Suprapubic skin (tissue), 4 donors: ENCODE measurements at regions not wholly inside any gene's neighbourhood (a gene's known extent, or its start where the extent isn't known, plus 50 kb on each side); places are given as distances from the start of the nearest gene placed in this dataset.

ENCODE experiments used
- DNase-seq, 2 donors: peaks; one replicate each; pipeline ENCODE4 v3.0.0-alpha.2; 2019; ENCODE audit warnings: low spot score in 2 of 2
- H3K27ac ChIP-seq: fragments of 200-600 bp; sonication (generic); one replicate; pipeline ENCODE4 v1.5.1; 2019
- H3K27me3 ChIP-seq: fragments of 200-600 bp; sonication (generic); one replicate; pipeline ENCODE4 v1.5.1; 2019
- H3K36me3 ChIP-seq: fragments of 200-600 bp; sonication (generic); one replicate; pipeline ENCODE4 v1.5.1; 2019
- H3K4me1 ChIP-seq: fragments of 200-600 bp; sonication (generic); one replicate; pipeline ENCODE4 v1.5.1; 2019
- H3K4me3 ChIP-seq: fragments of 200-600 bp; sonication (generic); one replicate; pipeline ENCODE4 v1.5.1; 2019; ENCODE audit warnings: mild to moderate bottlenecking
- H3K9me3 ChIP-seq: fragments of 200-600 bp; sonication (generic); one replicate; pipeline ENCODE4 v1.5.1; 2019
- CTCF ChIP-seq, 2 donors: fragments of 200-600 bp in 1 of 2; fragments of 450-650 bp in 1 of 2; sonication (generic) in 1 of 2; IDR thresholded peaks; one replicate each; pipeline ENCODE4 v1.5.1; 2016 to 2019; ENCODE audit warnings: antibody characterized with exemption in 2 of 2, mild to moderate bottlenecking in 1 of 2, moderate library complexity in 1 of 2
- EP300 ChIP-seq: sonication (generic); formaldehyde crosslinking; IDR thresholded peaks from one replicate; pipeline ENCODE4 v1.6.1; 2017; ENCODE audit warnings: antibody characterized with exemption
- POLR2A ChIP-seq, 2 donors: fragments of 450-650 bp; IDR thresholded peaks; one replicate each; pipeline ENCODE4 v1.6.1; 2017; ENCODE audit warnings: antibody characterized with exemption in 2 of 2, mild to moderate bottlenecking in 2 of 2, moderate library complexity in 2 of 2
- POLR2AphosphoS5 ChIP-seq, 3 donors: sonication (generic); formaldehyde crosslinking; IDR thresholded peaks; one replicate each; pipeline ENCODE4 v1.6.1; 2017; ENCODE audit warnings: antibody characterized with exemption in 3 of 3
- WGBS: methylation state at CpG from one replicate; pipeline ENCODE4 v1.1.5; 2018; 5-methylcytosine and 5-hydroxymethylcytosine counted together

- no peaks in the 10 kb centered on the region for H3K9me3 ChIP-seq
- 44% methylated on average over 4 of the region's 4 CpGs for WGBS
- DNase-seq = no peak
- H3K4me1 ChIP-seq = peaks cover 7% of the 10 kb centered on the region
- H3K36me3 ChIP-seq = no peaks in the 10 kb centered on the region
- H3K4me3 ChIP-seq = no peak overlapping the region
- no peak for TF ChIP-seq POLR2A (IDR thresholded peaks at IDR 0.05)
- TF ChIP-seq POLR2AphosphoS5 (IDR thresholded peaks at IDR 0.05) = peak in 1 of 3 donors; percentile 3
- H3K27me3 ChIP-seq = no peaks in the 10 kb centered on the region
- no peak overlapping the region for H3K27ac ChIP-seq
These were observed 413.5 kb upstream of the THBS1 start for GRCh38 chr15:39167164-39168058.

- peaks cover 16% of the 10 kb centered on the region for H3K4me1 ChIP-seq
- H3K4me3 ChIP-seq = no peak overlapping the region
- TF ChIP-seq POLR2AphosphoS5 (IDR thresholded peaks at IDR 0.05) = no peak
- TF ChIP-seq POLR2A (IDR thresholded peaks at IDR 0.05) = no peak
- TF ChIP-seq CTCF (IDR thresholded peaks at IDR 0.05) = no peak
- no peak for TF ChIP-seq EP300
- no peaks in the 10 kb centered on the region for H3K36me3 ChIP-seq
- H3K9me3 ChIP-seq = no peaks in the 10 kb centered on the region
- H3K27me3 ChIP-seq = no peaks in the 10 kb centered on the region
- no peak for DNase-seq
- 78% methylated on average over 3 of the region's 3 CpGs for WGBS
- H3K27ac ChIP-seq = peak overlapping the region; percentile 75
These were observed 408.9 kb upstream of the THBS1 start for GRCh38 chr15:39171944-39172368.

GRCh38 chr15:39172380-39173281 is 408.2 kb upstream of the THBS1 start:
- H3K4me1 ChIP-seq = peaks cover 18% of the 10 kb centered on the region
- no peaks in the 10 kb centered on the region for H3K36me3 ChIP-seq
- WGBS = 66% methylated on average over 17 of the region's 17 CpGs
- no peaks in the 10 kb centered on the region for H3K27me3 ChIP-seq
- no peak overlapping the region for H3K4me3 ChIP-seq
- DNase-seq = no peak
- TF ChIP-seq EP300 (no peak), POLR2AphosphoS5 (IDR thresholded peaks at IDR 0.05) (no peak), CTCF (IDR thresholded peaks at IDR 0.05) (no peak), POLR2A (IDR thresholded peaks at IDR 0.05) (no peak)
- no peaks in the 10 kb centered on the region for H3K9me3 ChIP-seq
- H3K27ac ChIP-seq = peak overlapping the region; percentile 75

- Histone ChIP-seq H3K36me3 (no peaks in the 10 kb centered on the region), H3K9me3 (no peaks in the 10 kb centered on the region), H3K4me1 (peaks cover 18% of the 10 kb centered on the region), H3K4me3 (no peak overlapping the region), H3K27me3 (no peaks in the 10 kb centered on the region), H3K27ac (peak overlapping the region; percentile 75)
- no peak for DNase-seq
- TF ChIP-seq CTCF (IDR thresholded peaks at IDR 0.05) (no peak), EP300 (no peak), POLR2A (IDR thresholded peaks at IDR 0.05) (no peak), POLR2AphosphoS5 (IDR thresholded peaks at IDR 0.05) (no peak)
- 90% methylated on average over 4 of the region's 4 CpGs for WGBS
These were observed 407.5 kb upstream of the THBS1 start for GRCh38 chr15:39173426-39173825.

GRCh38 chr15:39174332-39174731 is 406.5 kb upstream of the THBS1 start:
- peaks cover 18% of the 10 kb centered on the region for H3K4me1 ChIP-seq
- no peaks in the 10 kb centered on the region for H3K27me3 ChIP-seq
- no peak overlapping the region for H3K4me3 ChIP-seq
- TF ChIP-seq POLR2A (IDR thresholded peaks at IDR 0.05) (no peak), POLR2AphosphoS5 (IDR thresholded peaks at IDR 0.05) (no peak), EP300 (no peak), CTCF (IDR thresholded peaks at IDR 0.05) (no peak)
- H3K9me3 ChIP-seq = no peaks in the 10 kb centered on the region
- no peaks in the 10 kb centered on the region for H3K36me3 ChIP-seq
- H3K27ac ChIP-seq = no peak overlapping the region
- no peak for DNase-seq
- 80% methylated on average over 1 of the region's 1 CpG for WGBS
